SIG-M5 treated with dmso at 0.1 percent for 504 hours (cell line): ENCODE measurements at regions not wholly inside any gene's neighbourhood (a gene's known extent, or its start where the extent isn't known, plus 50 kb on each side); places are given as distances from the start of the nearest gene placed in this dataset.
"Not testable (repeated sequence)": the region's sequence is repeated elsewhere in the genome, so short reads cannot be mapped to it uniquely, and the experiment has no call there.

Experiments
- DNase-seq: peaks from one replicate; lab custom pipeline; 2025; ENCODE audit not compliant: unreplicated experiment; lab: John Stamatoyannopoulos, UW

GRCh38 chr3:110436209-110436608, 635.4 kb upstream of the NECTIN3 start:
- no peak for DNase-seq

- DNase-seq, result not testable (repeated sequence)
These were observed 631.5 kb upstream of the NECTIN3 start for GRCh38 chr3:110440066-110440653.

GRCh38 chr3:110454066-110454465, 617.5 kb upstream of the NECTIN3 start:
- DNase-seq, result no peak

- no peak for DNase-seq
These were observed 615.6 kb upstream of the NECTIN3 start for GRCh38 chr3:110456001-110456400.

DNA sequence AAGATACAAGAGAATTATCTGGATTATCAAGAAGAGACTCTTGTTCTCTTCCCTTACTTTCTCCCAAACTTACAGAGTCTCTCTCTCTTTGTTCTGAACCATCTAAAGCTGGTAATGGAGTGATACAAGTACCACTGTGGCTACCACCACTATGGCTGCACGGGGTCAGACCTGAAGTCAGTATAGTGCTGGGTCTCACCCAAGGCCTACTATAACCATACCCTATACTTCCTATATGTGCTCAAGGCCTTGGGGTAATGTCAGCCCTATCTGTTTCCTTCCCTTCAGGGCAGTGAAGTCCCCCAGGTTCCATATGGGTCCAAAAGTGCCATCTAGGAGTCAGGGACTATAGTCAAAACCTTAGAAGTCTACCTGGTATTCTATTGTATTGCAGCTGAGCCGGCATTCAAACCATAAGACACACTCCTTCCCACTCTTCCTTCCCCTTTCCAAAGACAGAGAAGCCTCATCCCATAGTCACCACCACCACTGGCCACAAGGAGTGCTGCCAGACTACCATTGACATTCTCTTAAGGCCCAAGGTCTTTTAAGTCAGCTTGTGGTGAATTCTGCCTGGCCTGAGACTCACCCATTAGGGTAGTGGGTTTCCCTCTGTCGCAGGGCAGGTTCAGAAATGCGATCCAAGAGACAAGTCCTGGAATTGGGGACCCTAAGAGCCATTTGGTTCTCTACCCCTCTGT, 615.0 kb upstream of the NECTIN3 start:
- DNase-seq, result no peak

DNA sequence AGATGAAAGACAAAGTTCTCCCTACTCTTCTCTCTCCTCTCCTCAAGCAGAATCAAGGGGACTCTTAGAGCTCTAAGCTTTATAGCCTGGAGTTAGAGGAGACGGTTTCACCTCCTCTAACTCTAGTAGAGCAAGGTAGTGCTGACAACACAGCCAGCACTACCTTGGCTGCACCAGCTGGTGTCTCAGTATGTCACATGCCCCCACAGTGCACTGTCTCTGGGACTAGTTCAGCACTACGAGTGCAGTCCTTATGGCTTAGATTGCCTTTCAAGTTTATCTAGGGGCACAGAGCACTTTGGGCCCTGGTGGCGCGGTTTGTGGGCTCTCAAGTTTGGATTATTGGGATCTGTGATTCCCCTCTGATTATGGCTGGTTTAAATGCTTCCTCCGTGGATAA, 614.1 kb upstream of the NECTIN3 start:
- DNase-seq, result no peak

GRCh38 chr3:110459021-110459420, 612.6 kb upstream of the NECTIN3 start:
- DNase-seq, result no peak

- no peak for DNase-seq
These were observed 601.3 kb upstream of the NECTIN3 start for GRCh38 chr3:110470310-110470709.

GRCh38 chr3:110473405-110473804, 598.2 kb upstream of the NECTIN3 start:
- DNase-seq, result no peak

DNA sequence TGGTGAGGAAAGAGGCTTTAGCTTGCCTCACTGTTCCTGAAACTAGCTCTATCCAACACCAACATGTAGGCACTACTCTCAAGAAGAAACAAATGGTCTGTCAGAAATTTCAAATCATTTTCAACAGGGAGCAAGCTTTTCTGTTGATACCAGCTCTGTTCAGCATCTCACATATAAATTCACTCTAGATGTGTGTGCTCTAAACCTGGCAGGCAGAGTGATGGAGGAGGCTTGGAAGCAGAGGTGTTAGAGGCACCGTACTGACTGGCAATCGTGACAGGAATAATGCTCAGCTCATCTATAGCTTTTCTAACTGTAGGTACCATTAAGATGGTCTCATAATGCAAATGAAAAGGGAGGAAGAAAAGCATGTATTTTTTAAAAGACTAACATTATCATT, 597.2 kb upstream of the NECTIN3 start:
- no peak for DNase-seq

- DNase-seq, result no peak
These were observed 593.1 kb upstream of the NECTIN3 start for GRCh38 chr3:110478377-110479054.

DNA sequence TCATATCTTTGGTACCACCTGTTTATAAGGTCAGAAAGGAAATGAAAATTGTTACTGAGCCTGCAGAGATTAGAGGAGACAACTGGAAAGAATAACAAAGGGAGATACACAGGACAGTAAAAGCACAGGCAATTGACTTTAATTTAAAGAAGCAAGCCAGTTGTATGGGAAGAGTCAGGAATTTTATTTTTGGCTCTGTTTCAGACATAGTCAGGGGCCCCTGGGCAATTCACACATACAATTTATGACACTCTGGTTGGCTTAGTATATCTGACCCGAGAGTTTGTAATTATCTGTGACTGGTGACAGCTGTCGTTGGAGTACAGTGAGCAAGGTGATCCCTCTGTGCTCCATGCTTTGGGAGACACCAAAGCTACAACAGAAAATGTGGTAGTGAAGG, 591.9 kb upstream of the NECTIN3 start:
- DNase-seq, result no peak

DNA sequence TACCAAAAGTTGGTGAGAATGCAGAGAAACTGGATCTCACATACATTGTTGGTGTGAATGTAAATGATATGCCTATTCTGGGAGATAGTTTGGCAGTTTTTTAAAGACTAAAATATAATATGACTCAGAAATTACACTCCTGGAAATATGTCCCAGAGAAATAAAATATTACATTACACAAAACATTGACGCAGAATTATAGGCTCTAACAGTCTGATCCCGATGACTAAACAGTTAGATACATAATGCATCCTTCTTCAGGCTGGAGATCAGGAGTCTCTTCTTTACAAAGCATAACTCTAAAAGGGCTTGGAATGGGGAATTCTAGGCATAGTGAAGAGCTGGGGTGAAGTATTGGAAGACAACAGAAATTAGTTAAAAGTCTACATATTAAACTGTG, 586.2 kb upstream of the NECTIN3 start:
- no peak for DNase-seq

DNA sequence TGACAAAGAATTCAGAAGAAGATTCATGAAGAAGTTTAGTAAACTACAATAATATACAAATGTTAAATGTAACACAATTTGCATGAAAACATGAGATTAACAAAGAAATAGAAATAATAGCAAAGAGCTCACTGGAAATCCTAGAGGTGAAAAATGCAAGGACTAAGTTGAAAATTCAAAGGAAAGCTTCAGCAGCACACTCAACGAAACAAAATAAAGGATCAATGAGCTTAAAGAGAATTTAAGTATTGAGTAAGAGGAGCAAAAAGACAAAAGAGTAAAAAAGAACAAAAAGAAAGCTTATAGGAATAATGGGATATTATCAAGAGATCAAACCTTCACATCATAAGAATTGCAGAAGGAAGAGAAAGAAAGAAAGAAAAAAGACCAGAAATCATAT, 583.8 kb upstream of the NECTIN3 start:
- no peak for DNase-seq

GRCh38 chr3:110491413-110491812, 580.2 kb upstream of the NECTIN3 start:
- no peak for DNase-seq

DNA sequence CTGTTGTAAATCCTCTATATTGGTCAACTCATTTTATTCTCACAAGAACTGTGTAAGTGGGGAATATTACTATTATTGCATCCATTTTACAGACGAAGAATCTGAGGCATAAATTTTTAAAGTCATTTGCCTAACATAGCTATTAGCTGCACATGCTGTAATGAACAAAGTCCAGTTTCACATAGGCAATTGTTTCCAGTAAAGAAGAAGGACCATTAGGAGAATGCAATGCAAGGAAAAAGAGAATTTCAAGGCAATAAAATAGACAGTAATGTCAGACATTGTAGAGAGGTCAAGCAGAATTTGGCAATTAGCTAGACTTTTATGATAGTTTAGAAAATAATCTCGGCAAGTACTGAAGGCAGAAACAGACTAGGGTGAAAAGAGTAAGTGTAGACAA, 578.7 kb upstream of the NECTIN3 start:
- no peak for DNase-seq

- DNase-seq, result no peak
These were observed 578.1 kb upstream of the NECTIN3 start for GRCh38 chr3:110493438-110494092.

DNA sequence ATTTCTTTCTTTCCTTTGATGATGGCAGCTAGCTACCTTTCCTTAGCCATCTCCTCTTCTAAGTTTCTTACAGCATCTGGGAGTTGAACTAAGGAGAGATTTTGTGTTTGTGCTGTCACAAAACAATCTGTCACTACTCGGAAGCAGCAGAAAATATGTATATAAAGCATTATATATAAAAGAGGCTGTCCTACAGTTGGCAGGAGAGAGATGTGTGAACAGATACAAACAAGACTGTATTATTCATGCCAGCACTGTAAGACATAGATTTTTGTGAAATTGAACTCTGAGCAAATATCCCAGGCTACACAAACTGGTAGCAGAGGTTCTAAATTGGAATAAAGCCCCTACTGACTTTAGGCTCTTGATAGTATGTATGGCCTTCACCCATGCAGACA, 577.5 kb upstream of the NECTIN3 start:
- no peak for DNase-seq

DNA sequence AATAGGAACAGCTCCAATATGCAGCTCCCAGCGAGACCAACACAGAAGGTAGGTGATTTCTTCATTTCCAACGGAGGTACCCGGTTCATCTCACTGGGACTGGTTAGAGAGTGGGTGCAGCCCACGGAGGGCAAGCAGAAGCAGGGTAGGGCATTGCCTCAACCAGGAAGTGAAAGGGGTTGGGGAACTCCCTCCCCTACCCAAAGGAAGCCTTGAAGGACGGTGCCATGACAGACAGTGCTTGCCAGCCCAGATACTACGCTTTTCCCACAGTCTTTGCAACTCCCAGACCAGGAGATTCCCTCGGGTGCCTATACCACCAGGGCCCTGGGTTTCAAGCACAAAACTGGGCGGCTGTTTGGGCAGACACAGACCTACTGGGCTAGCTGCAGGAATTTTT, 576.9 kb upstream of the NECTIN3 start:
- no peak for DNase-seq

GRCh38 chr3:110495201-110495927, 576.3 kb upstream of the NECTIN3 start:
- no peak for DNase-seq

DNA sequence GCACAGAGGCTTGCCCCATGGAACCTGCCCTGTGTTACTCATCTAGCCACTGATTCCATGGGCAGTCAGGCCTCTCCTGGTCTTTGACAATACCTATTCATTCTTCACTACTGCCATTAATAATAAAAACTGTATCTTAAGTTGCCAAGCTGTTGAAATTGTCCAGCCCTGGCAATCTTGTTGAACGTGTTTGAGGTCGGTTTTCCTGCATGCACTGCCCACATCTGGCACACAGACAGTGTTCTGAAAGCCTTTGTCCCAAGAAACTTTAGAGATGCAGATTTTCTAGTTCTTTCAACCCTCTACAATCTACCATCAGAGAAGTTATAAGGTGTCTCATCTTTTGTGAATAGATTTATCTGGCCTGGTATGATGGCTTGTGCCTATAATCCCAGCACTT, 567.2 kb upstream of the NECTIN3 start:
- no peak for DNase-seq
